GM18870 (cell line): ENCODE measurements at regions not wholly inside any gene's neighbourhood (a gene's known extent, or its start where the extent isn't known, plus 50 kb on each side); places are given as distances from the start of the nearest gene placed in this dataset.
"Not testable (repeated sequence)": the region's sequence is repeated elsewhere in the genome, so short reads cannot be mapped to it uniquely, and the experiment has no call there.

ENCODE experiments used
- ATAC-seq: cut with Tn5 transposase; IDR thresholded peaks from one replicate; pipeline ENCODE4 v1.9.1; 2021; ENCODE audit warnings: moderate library complexity; ENCODE audit not compliant: unreplicated experiment

DNA sequence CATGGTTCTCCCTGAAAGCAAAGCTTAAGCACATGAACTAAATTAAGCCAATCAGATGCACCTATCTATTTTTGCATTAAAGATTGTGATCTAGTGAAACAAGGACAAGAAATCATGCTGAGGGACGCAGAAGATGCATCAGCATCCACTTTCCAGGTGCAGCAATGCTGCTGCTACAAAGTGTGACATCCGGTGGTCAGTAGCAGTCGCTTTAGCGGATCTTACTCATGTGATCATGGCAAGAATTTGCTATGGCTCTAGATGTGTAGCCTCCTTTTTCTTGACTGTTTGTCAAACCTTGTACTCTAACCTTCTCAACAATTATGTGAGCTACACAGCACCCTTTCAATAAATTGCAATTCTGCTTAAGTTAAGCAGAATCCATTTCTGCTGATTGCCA lies 126.8 kb upstream of the SMLR1 start:
- no peak for ATAC-seq

DNA sequence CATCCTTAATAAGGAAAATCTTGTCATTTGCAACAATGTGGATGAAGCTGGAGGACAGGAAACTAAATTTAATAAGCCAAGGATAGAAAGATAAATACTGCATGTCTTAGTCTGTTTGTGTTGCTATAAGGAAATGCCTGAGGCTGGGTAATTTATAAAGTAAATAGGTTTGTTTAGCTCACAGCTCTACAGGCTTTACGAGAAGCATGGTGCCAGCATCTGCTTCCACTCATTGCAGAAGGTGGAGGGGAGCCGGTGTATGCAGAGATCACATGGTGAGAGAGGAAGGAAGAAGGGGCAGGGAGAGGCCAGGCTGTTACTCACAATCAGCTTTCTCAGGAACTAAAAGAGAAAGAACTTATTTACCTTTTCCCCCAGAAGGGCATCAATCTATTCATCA lies 118.9 kb upstream of the SMLR1 start:
- no peak for ATAC-seq

DNA sequence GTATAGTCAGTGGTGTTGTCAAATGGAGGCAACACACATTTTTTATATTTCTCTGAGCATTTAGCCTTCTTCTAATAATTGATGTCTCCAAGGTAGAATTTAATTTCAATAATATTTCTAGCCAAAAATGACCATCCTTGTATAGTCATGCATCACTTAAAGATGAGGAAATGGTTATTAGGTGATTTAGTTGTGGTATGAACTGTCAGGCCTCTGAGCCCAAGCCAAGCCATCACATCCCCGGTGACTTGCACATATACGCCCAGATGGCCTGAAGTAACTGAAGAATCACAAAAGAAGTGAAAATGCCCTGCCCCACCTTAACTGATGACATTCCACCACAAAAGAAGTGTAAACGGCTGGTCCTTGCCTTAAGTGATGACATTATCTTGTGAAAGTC lies 115.6 kb upstream of the SMLR1 start:
- not testable (repeated sequence) for ATAC-seq

DNA sequence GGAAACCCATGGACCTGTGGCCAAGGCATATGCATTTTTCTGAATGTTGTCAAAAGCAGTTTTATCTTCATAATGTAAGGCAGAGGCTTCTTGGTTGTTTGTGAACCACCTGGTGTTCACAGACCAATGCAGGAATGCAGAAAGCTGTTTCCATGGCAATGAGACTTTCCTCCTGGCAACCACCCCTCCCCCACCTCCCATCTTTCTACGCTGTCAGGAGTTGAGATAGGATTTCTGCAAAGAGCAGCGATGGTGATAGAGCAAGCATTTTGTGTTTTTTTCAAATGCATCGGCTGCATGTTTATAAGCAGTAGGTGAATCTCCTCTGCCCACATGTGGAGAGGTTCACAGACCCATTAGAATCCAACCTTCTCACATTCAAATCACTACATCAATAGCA lies 114.1 kb upstream of the SMLR1 start:
- ATAC-seq, result no peak

DNA sequence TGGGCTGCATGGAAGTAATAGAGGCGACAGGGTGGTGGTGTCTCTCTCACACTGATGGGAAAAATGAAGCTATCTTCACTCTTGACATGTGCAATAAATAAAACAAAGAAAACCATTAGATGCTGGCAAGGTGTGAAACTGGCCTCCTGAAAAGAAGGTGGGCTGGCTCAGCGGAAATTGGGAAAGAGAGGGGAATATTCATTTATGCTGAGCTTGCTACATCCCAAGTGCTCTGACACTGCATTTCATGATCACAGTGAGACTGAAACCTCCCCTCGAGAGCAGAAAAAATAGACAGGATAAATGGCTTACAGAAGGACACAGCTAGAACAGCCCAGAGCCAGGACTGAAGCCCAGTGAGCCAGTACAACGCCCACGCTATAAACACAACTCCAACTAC lies 112.1 kb upstream of the SMLR1 start:
- no peak for ATAC-seq

DNA sequence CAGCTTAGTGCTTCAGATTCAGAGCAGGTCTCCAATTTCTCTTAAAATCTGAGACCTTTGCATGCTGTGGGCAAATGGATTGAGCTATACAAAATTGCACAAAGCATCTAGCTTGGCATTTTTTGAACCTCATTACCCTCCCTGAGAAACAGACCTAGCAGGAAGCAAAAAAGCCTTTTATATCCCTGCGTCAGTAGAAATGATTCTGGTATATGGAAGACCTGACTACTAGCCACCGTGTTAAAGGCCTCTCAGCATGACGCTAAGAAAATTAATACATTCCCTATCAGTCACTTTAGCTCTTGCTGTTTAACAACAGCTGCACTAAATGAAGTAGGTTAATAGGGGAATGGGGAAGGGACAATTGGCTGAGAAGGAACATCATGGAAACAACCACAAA lies 110.7 kb upstream of the SMLR1 start:
- no peak for ATAC-seq

DNA sequence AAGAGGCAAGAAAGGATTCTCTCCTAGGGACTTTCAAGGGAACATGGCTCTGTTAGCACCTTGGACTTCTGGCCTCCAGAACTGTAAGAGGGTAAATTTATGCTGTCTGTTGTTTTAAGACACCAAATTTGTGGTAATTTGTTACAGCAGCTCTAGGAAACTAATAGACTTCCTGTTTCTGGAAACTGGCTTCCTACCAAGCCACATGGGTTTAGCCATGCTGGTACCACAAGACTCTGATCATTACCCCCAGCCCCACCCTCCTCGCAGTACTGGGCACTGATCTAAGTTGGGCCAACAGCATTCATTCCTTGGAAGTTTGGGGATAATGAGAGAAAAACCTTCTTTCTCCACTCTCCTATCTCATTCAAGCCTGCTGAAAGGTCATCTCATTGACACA lies 109.5 kb upstream of the SMLR1 start:
- no peak for ATAC-seq

DNA sequence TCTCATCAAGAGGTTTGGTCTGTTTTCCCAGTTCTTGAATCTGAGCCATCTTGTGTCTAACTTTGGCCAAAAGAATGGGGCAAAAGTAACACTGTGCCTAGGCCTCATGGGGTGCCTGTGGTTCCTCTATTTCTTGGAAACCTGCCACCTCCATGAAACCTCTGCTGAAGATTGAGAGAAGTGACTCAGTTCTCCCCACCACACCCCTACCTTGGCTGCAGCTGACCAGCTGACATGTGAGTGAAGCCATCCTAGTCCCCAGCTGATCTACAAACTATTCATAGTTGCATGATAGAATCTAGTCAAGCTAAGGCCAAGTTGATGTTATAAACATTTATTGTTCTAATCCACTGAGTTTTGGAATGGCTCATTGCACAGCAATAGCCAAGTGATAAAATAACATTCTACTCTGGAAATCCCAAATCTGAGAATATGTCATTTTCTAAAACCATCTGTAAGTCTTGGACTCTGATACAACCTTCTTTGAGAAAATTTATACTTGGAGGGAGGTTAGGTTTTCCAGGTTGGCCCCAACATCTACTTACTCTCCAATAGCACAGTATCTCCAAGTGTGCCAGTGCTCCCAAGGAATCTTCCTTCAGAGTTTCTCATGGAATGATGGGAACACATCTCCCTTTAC lies 107.0 kb upstream of the SMLR1 start:
- no peak for ATAC-seq

DNA sequence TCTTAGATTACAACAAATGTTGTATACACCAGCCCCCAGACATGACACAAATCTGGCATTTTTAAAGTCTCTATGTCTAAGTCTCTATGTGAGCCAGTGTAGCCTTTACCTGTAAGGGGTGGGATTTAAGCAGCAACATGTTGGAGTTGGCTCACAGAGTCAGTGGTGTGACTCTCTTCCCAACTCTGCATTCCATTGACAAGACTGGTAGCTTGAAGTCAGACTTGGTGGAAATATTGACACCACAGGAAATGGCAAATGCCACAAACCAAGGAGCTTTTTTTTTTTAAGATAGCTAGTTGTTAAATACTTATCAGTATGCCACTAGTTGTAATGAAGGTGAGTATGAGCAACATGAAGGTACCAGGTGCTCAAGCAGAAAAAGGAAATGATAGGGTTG lies 103.1 kb upstream of the SMLR1 start:
- ATAC-seq, result no peak

DNA sequence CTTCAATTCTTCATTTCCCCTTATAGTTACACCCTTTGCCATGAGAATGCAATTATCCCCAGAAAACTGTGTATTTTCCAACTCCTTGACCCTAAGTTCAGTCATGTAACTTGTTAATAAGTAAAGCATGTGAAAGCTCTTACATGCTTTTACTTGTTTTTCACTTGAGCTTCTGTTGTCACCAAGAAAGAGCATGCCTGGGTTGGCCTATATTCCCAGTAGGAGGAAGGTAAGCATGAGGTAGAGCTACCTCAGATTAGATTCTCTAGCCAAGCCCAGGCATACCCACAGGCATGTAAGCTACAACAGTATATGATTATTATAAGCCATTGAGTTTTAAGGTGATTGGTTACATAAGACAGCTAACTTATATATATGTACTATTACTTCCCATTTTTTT lies 101.7 kb upstream of the SMLR1 start:
- ATAC-seq, result no peak

DNA sequence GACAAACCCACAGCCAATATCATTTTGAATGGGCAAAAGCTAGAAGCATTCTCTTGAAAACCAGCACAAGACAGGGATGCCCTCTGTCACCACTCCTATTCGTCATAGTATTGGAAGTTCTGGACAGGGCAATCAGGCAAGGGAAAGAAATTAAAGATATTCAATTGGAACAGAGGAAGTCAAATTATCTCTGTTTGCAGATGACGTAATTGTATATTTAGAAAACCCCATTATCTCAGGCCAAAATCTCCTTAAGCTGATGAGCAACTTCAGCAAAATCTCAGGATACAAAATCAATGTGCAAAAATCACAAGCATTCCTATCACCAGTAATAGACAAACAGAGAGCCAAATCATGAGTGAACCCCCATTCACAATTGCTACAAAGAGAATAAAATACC lies 99.1 kb upstream of the SMLR1 start:
- not testable (repeated sequence) for ATAC-seq

DNA sequence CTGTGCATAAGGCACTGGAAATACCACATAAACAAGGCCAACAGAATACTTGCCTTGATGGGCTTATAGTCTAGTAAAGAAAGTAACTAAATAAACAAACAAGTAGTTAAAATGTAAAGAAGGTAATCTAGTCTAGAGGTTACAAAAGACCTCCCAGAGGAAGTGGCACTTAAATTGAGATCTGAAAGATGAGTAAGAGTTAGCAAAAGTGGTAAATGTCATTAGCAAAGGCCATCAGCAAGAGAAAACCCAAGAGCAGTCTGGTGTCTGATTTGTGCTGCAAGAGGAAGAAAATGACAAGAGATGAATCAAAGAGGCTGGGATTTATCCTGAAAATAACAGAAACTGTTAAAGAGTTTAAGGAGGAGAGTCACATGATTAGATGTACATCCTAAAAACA lies 96.6 kb upstream of the SMLR1 start:
- ATAC-seq, result no peak

DNA sequence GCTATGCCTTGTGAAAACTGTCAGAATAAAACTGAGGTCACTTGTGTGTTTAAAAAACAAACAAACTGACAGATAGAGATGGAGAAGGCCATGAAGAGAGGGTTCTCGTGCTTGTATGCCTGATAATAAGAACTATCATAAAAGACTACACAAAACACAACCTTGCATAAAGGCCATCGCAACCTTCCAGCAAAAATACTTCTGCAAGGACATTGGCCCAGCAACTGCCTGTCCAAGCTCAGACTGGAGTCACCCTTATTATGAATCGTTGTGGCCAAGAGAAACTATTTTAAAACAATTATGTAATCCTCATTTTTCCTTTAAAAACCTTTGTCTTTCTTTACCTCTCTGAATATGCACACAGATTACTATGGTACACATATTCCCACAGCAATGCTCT lies 93.0 kb upstream of the SMLR1 start:
- no peak for ATAC-seq

DNA sequence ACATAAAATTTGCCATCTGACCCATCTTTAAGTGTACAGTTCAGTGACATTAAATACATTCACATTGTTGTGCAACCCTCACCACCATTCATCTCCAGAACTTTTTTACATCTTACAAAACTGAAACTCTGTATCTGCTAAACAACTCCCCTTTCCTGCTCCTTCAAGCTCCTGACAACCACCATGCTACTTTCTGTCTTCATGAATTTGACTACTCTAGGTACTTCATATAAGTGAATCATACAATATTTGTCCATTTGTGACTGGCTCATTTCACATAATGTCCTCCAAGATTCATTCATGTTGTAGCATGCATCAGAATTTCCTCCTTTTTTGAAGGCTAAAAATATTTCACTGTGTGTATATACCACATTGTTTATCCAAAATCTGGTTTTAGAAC lies 86.9 kb upstream of the SMLR1 start:
- ATAC-seq, result no peak

DNA sequence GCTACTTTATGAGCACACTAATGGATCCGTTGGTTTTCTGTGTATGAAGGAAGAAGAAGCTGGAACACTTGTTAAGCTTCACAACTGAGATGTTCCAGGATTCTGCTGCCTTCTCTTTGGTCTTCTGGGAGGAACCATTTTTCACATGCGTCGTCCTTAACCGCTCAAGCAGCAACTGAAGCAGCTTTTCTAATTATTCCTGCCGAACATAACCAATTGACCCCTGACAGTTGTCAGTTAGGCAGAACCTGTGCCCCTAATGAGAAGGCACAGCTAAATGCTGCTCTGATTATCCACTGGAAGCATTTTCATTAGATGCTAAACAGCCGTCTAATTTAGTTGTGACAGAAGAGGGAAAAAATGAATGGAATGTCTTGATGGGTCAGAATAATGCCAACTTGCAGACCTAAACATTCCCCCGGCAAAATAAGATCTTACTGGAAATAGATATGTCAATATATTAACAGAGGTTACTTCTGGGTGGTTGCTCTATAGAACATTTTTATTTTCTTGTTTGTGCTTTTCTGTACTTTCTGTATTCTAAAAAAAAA lies 85.0 kb upstream of the SMLR1 start:
- no peak for ATAC-seq

DNA sequence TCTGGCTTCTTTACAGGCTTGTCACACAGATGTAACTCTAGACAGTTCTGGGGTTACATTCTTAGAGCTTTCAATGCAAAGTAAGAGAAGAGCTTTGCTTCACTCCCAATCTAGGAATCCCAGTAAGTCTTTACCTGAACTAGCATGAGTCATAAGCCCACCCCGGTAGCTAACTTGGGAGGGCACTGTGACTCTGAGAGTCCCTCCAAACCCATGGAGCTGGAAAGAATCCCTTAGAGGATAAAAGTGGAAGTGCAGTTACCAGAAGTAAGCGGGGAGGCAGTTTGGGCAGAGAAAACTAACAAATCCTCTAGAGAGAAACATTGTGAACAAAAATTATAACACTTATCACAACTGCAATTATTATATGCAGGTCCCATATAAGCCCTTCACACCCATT lies 84.0 kb upstream of the SMLR1 start:
- no peak for ATAC-seq

DNA sequence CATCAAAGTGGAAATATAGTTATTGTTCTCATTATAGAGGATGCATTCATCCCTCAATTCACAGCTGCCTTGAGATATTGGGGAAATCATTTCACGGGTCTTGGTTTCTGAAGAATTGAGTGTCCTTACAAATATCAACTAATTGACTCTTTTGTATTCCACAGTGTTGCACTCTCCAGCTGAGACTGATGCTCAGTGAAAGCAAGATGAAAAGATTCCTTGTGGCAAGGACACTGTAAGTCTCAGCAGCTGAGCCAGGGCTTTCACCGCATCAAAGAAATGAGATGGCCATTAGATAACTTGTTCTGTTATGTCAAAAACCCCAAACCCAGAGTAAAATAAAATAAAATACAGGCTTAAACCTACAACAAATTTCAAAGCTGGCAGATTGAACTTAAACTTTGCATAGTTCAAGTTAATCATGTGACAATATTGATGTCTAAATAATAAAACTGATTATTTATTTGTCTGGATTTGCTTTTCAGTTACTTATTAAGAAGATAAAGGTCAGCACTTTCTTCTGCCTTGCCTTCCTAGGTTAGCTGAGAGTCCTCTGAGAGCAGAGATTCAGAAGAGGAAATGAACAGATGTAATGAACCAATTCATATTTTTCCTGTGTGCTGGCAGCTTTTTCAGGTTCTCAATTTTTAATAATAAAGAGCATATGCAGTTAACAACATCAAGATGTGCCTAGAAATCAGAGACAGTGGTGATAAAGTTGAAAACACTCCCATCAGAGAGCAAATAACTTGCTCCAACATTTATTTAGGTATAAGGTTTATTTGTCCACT lies 82.4 kb upstream of the SMLR1 start:
- ATAC-seq, result no peak

DNA sequence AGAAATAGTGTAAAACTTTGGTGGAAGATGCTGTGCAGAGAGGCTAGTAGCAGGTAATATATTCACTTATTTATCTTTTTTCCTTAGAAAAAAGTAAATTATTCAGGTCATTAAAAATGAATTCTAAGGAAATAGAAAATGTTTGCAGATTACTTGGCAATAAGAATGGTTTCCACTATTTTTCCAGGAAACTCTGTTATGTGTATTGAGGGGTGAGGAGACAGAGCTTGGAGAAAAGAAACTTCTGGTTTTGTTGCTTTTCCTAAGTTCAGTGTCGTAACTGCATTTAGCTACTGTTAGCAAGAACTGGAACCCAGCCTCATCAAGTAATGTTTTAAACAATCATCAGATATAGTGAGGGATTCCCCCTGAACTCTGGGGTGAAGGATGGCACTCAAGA lies 79.2 kb upstream of the SMLR1 start:
- no peak for ATAC-seq

DNA sequence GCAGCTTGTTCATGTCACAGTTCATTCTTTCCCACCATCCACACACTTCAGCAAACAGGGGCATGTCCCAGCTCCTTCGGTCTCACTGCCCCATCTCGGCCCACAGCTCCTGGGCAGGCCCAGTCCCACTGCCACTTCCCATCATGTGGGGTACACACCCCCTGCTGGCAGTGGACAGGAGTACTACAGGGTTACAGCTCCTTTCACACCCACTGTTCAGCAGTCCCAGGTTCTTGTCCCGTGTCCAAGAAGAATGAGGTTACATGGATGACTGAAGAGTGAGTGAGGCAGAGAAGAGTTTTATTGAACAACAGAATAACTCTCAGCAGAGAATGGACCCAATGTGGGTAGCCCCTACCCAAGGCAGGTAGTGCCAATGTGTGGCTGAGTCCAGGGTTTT lies 77.8 kb upstream of the SMLR1 start:
- no peak for ATAC-seq

DNA sequence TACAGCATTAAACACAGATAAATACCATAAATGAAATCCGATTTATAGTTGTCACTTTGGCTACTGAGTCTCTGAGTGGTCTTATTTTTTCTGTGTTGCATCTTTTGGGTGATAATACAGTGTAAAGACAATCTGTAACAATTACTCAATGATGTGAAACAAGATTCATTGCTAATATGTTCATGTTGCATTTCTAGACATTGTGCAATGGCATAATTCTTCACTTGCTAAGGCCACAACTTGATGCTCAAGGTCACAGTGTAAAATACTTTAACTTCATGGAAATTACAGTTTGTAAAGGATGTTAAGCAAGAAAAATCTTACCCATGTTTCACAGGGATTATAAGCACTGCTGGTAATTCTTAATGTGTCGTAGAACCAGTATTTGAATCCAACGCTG lies 74.9 kb upstream of the SMLR1 start:
- no peak for ATAC-seq

DNA sequence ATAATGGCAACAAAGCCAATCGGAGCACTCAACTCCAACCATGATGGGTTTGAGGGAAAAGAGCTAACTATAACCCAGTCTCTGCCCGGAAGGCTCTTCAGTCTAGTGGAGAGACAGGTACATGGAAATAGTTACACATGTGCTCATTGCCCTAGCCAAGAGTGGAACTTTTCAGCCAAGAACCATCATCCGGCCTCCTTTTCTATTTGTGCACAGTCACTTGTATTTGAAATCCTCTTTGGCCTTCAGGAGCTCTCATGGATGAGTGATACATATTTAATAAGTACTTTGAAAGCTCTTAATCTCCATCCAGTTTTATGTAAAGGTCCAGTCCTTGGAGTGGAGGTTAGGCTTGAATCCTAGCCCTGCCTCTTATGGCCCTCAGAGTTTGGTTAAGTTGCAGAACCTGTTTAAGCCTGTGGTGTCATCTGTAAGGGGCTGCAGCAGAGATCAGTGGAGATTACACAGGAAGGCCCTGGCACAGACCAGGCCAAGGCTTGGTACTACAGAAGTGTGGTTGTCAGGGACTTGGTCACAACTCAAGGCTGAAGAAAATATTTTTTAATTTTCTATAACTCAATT lies 72.3 kb upstream of the SMLR1 start:
- ATAC-seq, result no peak

DNA sequence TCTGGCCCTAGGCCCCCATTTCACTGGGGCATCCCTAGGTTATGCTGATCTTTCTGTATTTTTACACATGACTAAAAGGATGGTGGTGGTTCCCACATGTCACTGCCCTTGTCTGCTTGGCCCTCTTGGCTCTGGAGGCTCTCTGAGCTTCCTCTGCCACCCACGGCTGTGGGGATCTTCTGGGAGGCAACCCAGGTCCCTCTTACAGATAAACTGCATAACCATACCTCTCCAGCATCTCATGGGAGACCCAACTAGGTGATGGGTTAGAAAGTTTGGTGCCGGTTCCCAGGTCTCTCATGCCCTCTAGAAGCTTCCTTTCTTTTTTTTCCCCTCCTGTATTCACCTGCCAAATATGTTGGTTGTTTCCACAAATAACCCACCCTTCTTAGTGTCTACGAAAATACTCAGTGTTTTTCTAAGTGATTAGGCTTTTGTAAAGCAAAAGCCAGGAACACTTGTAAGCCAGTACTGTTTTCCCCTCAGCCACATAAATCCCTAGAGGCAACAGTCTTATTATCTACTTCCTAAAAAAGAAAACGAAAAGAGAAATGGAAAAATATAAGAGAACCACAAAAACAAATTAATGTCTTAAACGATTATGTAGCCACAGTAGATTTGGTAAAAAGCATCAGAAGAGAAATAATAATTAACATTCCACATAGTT lies 71.7 kb upstream of the SMLR1 start:
- ATAC-seq, result no peak
